ENCODE measurements at regions not wholly inside any gene's neighbourhood (a gene's known extent, or its start where the extent isn't known, plus 50 kb on each side); places are given as distances from the start of the nearest gene placed in this dataset.
"Not testable (repeated sequence)": the region's sequence is repeated elsewhere in the genome, so short reads cannot be mapped to it uniquely, and the experiment has no call there.

DNA sequence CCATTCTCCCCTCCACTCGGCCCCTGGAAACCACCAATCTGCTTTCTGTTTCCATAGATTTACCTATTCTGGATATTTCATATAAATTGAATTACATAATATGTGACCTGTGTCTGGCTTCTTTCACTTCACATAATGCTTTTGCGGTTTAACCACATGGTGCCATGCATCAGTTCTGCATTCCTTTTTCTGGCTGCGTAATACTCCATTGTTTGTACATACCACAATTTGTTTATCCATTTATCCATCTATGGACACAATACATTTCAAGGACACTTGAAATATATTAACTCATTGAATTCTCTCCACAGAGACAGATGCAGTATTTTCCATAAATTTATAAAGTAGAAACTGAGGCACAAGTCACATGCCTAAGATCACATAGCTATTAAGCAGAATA is 110.3 kb upstream of the ETV6 start:
- DNase-seq (ENCODE audit: low spot score), result no peak

DNA sequence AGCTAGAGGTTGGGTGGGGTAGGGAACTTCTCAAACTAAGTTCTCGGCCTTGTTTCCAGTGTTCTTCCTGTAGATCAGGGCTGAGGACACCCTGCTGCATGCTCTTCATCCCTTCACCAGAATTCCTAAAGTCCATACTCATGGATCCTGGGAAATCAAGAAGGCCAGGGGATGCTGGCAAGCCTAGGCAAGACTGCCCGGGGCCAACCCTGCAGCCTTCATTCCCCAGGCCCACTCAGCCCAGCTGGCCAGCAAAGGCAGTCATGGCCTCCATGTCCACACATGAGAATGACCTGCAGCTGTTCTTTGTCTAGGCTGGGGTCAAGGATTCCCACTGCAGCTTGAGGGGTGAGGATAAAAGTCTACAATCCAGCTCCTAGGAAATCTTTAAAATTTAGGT is 109.3 kb upstream of the ETV6 start:
- no peak for DNase-seq (ENCODE audit: low spot score)

DNA sequence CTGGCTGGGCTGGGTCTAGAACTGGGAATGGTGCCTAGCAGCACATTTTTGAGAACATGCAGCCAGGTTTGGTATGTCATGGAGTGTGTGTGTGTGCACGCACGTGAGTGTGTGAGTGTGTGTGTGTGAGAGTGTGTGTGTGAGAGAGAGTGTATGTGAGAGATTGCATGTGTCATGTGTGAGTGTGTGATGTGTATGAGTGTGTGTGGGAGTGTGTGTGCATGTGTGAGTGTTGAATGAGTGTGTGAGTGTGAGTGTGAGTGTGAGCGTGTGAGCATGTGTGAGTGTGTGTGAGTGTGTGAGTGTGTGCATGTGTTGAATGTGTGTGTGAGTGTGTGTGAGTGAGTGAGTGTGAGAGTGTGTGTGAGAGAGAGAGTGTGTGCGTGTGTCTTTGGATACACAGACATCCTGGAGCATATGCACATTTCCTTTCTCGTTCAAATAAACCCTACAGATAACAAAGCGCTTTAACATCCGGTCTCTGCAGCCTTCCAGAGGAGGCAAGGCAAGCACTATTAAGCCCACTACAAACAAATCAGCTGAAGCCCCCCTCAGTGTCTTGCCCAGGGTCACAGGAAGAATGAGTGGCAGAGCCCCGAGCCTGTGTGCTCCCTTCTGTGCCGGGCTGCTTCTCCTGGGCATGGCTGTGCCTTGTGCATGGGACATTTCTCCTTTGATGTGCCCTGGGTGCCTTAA is 108.7 kb upstream of the ETV6 start:
- no peak for DNase-seq (ENCODE audit: low spot score)

DNA sequence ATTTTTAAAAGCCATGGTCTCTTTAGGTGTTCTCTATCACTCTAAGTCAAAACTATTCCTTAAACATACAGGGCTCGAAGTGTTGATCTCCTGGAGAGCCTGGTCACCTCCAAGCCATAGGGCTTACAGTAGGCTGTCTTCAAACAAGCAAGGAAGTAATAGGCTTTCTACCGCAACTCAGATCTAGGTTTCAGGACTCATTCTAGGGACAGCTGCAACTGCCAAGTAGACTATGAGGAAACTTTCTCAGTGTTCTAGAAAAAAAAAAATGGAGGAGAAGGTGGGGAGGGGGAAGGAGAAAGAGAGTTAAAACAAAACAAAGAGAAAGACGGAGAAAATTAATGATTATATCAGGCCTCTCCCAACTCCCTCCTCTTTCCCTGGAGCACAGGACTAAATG is 106.9 kb upstream of the ETV6 start:
- DNase-seq (ENCODE audit: low spot score), result no peak

DNA sequence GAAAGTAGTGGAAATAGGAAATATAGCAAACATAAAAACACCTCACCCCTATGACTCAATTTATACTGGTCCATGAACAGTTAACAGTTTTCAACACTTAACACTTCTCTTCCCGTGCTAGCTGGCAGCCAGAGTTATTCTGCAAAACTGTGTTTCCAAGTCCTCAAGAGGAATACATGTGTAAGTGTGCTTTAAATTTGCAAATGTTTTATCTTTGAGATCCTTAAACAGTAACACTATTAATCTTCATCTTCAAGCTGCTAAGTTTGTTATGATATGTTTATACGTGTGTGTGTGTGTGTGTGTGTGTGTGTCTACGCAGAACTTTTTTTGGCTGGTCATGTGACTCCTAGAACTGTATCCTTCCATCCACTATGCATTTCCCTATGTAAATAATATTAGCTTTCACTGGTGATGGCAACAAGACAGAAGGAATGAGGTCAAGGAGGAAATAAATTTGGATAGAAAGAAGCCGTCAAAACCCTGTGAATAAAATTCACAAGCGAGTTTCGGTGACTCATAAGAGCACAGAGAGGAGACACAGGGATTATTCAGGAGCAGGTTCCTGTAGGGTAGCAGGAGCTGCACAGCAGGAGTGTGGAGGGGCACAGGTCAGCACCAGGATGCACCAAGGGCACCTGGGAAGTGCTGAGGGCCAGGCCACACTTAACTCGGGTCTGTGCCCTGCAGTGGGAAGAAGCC is 105.9 kb upstream of the ETV6 start:
- no peak for DNase-seq (ENCODE audit: low spot score)

DNA sequence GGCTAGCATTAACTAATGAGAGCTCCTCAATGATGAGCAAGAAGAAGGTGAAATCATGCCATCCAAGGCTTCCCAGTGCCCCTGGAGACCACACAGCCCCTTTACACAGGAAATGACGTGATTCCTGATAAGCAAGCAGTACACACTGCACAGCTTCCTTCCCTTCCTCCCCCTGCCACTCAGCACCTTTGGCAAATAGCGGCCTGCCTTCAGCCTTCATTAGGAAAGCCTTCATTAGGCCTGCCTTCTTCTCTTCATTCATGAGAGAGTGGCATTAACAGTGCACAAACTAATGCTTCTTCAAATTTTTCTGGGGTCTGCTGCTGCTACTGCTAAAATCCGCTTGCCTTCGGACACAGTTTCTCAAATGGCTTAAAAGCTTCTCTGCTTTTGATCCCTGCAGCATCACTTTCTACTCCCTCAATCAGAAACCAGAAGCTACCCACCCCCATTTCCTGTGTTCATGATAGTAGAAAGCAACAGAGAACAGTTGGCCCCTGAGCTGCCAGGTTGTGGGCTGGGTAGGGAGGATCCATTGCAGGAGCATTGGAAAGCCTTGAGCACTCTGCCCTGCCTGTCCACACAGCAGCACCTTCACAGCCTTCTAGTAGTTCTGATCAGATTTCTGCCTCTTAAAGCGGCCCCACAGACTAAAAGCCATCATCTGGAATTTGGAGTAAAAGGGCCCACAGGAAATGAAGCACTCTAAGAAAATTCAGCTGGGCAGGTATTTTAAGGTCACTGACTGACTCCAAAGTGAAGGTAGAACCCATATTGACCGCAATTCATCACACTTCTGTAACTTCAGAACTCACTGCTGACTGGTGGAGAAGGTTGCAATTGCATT is 103.8 kb upstream of the ETV6 start:
- DNase-seq (ENCODE audit: low spot score), result no peak

DNA sequence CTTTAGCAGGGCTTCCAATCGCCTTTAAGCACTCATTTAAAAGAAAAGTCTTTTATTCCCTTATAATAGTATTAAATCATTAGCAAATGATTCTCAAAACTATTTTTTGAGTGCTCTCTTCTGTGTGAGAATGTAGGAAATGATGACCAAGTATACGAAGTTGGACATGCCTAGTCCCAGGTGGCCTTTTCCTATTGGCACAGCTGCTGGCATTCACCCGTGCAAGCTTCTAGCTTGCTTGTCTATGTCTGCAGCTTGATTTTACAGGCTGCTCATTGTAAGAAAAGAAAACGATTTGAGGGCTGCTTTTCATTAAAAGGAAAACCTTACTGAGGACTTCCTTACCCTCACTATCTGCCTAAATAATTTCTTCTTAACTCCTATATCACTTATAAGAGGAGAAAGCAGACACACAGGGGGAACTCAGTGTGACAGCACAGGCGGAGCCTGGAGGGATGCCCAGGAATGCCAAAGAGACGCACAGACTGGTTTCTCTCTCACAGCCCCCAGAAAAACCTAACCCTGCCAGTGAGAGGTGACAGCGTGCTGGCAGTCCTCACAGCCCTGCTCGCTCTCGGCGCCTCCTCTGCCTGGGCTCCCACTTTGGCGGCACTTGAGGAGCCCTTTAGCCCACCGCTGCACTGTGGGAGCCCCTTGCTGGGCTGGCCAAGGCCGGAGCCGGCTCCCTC is 102.7 kb upstream of the ETV6 start:
- DNase-seq (ENCODE audit: low spot score), result not testable (repeated sequence)

DNA sequence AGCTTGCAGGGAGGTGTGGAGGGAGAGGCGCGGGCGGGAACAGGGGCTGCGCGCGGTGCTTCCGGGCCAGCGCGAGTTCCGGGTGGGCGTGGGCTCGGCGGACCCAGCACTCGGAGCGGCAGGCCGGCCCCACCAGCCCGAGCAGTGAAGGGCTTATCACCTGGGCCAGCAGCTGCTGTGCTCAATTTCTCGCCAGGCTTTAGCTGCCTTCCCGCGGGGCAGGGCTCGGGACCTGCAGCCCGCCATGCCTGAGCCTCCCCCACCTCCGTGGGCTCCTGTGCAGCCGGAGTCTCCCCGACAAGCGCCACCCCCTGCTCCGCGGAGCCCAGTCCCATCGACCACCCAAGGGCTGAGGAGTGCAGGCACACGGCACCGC is 102.2 kb upstream of the ETV6 start:
- DNase-seq (ENCODE audit: low spot score), result not testable (repeated sequence)

DNA sequence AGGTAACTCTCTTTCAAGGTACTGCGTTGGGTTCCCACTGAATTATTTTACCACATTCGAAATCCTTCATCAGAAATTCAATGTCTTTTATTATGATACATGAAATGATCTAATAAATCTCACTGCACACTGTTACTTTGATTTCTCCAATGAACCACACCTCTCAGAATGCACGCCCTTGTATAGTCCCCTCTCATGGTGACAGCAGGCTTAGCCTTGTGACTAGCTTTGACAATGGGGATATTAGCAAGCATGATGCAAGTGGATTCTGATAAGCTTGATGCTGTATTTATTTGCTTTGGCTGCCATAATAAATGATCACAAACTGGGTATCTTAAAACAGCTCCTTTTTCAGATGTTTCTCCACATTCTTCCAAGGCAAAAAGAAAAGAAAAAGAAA is 100.4 kb upstream of the ETV6 start:
- DNase-seq (ENCODE audit: low spot score), result no peak

DNA sequence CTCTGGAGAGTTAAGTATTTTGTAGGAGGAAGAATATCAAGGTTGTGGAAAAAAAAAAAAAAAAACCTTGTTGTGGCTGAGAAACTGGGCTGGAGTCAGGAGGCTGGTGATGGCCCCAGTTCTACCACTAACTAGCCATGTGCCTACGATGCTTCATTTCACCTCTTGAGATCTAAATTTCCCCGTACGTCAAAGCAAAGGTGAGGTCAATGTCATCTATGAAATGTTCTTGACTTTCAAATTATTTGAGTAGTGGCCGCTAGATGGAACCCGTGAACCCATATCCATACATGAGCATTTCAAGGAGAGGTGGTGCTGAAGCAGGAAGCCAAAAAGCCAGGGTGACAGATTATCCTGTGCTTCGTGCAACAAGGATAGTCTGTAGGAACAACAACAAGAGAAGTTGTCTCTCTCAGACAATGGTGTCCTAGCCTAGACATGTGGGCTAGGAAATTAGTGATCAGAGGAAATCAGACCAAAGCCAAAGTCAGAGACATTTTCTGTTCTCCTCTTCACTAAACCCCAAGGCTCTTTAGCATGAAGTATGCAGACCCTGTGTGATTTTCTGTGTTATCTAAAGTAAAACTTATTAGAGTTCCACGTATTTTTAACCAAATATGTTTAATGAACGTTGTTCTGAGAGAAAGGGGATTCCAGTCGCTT is 95.5 kb upstream of the ETV6 start:
- DNase-seq (ENCODE audit: low spot score), result peak; percentile 69

DNA sequence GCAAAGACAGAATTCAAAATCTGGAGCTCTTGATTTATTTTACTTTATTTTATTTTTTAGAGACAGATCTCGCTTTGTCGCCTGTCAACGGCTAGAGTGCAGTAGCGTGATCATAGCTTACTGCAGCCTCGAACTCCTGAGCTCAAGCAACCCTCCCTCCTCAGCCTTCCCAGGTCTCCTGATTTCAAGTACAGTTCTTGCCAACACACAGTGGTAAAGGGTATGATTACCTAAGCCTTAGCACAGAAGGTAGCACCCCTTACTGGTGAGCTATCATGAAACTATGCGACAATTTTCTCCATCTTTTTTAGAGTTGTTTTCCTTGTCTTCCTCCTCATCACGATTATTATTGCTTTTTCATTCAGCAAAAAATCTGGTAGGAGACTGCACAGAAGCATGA is 94.3 kb upstream of the ETV6 start:
- DNase-seq (ENCODE audit: low spot score), result no peak

DNA sequence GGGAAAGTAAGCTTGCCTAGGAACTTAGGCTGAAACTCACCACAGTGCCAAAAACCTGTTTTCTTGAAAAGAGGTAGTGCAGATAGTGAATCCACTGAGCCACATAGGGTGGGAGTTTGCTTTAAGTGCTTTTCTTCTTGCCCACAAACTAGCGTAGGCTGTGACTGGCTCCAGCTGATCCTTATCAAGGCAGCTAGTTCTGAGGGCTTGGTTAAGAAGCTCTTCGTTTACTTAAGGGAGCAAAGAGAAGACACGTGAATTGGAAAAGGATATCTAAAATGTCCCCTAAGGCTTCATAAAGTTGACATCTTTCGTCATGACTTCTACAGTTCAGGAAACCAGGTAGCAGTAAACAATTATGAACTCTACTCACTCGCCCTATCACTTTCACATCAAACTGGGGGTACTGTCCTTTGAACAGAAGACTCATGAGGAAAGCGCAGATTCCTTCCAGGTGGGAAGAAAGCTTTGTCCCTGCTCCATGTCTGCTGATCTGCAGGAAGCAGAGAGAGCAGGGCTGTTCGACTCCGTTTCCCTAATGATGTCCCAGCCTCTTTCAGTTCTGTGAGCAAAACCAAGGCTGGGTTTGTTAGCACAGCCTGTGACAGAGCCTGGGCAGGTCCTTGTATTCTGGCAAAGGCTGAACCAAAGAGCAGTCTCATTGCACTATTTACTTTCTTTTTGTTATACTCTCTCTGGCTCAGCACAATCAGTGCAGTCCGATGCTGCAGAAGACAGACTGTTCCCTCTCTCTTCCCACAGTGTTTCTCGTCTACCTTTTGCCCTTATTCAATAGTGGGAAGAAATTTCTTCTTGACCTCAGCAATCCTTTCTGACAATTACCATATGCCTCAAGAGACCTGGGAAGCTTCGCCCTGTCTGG is 93.5 kb upstream of the ETV6 start:
- no peak for DNase-seq (ENCODE audit: low spot score)

DNA sequence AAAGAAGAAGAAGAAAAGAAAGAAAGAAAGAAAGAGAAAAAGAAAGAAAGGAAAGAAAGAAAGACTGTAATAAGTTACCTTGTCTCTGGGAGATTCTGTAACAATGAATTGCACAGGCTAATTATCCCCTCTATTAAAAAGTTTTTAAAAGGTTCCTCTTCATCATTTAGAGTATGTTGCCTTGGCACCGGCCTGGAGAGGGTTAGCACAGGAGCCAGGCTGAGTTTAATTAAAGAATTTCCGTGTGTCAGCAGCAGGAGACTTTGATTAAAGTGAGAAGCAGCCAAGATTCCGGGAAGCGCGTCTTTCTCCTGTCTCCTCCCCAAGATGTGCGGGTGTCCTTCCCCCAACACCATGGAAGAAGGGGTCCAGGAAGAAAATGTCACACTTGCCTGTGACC is 92.8 kb upstream of the ETV6 start:
- no peak for DNase-seq (ENCODE audit: low spot score)

DNA sequence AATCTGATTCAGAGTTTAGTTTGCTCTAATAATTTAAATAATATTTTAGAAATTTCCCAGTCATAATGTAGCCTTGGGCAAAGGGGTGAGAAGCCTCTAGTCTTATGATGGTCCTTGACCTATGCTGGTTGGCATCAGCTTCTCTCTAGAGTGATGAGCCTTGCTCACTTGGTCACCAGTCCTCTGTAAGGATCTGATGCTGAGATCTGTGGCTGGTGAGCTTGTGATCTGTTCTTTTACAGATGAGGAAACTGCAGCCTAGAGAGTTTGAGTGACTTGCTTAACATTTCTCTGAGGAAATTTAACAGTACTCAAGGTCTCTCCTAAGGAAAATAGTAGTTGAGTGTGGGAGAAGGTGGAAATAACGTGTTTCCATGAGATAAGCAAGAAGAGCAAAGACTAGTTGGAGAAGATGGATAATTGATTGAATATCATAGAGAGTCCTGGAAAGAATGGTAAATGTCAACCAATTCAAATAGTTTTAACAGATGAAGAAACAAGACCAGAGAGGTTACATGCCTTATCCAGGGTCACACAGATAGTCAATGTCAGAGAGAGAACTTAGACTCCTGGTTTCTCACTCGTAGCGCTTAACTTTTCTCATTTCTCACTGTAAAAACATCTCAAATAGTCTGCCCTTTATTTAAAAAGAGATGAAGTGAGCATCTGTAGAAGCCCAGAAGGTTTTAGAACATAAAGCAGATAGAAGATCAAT is 89.7 kb upstream of the ETV6 start:
- DNase-seq (ENCODE audit: low spot score), result no peak

DNA sequence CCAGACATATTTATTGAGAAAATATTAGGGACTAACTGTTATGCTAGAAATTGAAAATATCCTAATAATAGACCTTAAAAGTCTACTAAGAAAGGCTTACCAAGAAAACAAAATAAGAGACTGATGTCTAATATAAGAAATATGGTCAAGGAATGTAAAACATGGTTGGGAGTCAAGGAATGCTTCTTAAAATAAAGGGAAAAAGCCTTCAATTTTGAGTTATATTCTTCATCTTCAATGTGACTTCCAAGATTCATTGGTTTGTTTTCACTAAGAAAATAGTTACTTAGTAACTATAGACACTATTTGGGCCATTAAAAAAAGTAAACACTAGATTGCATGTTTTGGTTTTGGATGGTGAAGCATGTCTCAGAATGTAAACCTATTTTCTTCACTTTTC is 88.1 kb upstream of the ETV6 start:
- no peak for DNase-seq (ENCODE audit: low spot score)

DNA sequence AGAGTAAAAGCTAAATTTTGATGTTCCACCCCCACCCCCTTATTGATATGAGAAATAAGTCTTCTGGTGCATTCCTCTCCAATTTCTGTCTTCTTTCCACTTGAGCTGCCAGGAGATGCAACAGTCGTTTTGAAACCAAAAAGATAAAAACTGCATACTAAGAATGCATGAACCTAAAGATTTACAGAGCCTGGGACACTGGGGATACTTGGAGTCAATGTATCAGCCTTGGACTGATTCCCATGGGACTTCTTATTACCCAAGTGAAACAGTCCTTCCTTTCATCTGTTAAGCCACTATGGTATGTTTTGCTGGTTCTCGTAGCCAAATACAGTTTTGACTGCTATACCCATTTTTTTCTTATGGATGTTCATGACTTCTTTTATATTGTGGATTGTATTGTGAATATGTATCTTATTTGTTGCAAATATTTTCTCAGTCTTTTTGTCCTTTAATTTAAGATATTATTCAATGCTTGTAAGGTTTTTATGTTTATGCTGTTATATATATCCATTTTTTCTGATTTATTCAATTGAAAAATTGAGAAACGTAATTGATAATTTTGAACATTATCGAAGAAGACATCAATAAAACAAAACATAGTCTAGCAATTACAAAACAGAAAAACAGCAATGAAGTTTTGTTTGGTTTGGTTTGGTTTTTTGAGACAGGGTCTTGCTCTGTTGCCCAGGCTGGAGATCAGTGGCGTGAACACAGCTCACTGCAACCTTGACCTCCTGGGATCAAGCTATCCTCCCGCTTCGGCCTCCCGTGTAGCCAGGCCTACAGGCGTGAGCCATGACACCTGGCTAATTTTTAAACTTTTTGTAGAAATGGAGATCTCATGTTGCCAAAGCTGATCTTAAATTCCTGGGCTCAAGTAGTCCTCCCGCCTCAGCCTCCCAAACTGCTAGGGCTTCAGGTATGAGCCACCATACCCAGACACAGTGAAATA is 85.4 kb upstream of the ETV6 start:
- no peak for DNase-seq (ENCODE audit: low spot score)

DNA sequence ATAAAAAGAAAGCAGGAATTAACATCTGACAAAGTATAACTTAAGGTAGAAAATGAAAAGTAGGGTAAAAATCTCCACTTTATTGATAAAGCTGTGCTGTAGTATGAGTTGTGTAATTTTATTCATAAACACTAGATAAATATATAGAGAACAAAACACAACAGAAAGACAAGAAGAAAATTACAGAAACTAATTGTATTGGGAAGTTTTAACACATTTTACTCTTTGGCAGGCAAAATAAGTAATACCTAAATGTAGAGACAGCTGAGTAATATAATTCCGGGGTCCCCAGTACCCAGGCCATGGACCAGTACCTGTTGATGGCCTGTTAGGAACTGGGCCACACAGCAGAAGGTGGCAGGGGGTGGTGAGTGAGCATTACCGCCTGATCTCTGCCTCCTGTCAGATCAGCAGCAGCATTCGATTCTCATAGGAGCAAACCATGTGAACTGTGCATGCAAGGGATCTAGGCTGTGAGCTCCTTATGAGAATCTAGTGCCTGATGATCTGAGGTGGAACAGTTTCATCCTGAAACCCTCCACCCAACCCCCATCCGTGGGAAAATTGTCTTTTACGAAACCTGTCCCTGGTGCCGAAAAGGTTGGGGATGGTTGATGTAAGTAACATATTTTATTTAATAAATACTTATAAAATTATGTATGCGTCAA is 84.4 kb upstream of the ETV6 start:
- DNase-seq (ENCODE audit: low spot score), result no peak

DNA sequence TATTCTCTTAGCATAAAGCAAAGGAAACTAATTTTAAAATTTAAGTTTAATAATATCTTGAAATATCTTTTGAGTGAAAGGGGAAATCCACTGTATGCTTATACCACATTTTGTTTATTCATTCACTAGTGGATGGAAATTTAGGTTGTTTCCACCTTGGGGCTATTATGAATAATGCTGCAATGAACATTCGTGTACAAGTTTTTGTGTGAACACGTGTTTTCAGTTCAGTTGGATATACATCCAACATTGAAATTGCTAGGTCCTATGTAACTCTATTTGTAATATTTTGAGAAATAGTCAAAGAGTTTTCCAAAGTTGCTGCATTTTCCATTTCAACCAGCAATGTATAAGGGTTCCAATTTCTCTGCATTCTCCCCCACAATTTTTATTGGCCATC is 83.7 kb upstream of the ETV6 start:
- no peak for DNase-seq (ENCODE audit: low spot score)
